NCI-H2107 treated with DMSO at 0.1 percent for 48 hours (cell line): ENCODE measurements at regions not wholly inside any gene's neighbourhood (a gene's known extent, or its start where the extent isn't known, plus 50 kb on each side); places are given as distances from the start of the nearest gene placed in this dataset.

Experiments
- DNase-seq: peaks from one replicate; lab custom pipeline; 2025; ENCODE audit not compliant: unreplicated experiment; lab: John Stamatoyannopoulos, UW

- no peak for DNase-seq
Observed at GRCh38 chr11:111148953-111149352, 96.6 kb upstream of the POU2AF2 start.

- no peak for DNase-seq
Observed at GRCh38 chr11:111148121-111148520, 97.4 kb upstream of the POU2AF2 start.

GRCh38 chr11:111137846-111138245, 107.7 kb upstream of the POU2AF2 start:
- no peak for DNase-seq

GRCh38 chr11:111135778-111136570, 109.6 kb upstream of the POU2AF2 start:
- no peak for DNase-seq

- DNase-seq = no peak
Observed at GRCh38 chr11:111135101-111135500, 110.4 kb upstream of the POU2AF2 start.

GRCh38 chr11:111128076-111128870, 117.3 kb upstream of the POU2AF2 start:
- DNase-seq = no peak

GRCh38 chr11:111124724-111125123, 120.8 kb upstream of the POU2AF2 start:
- DNase-seq = peak; percentile 60

- no peak for DNase-seq
Observed at GRCh38 chr11:111123463-111124398, 121.8 kb upstream of the POU2AF2 start.

GRCh38 chr11:111120696-111121302, 124.7 kb upstream of the POU2AF2 start:
- DNase-seq = no peak

GRCh38 chr11:111120161-111120560, 125.4 kb upstream of the POU2AF2 start:
- no peak for DNase-seq

GRCh38 chr11:111119751-111120150, 125.8 kb upstream of the POU2AF2 start:
- DNase-seq = no peak

GRCh38 chr11:111115890-111116289, 129.6 kb upstream of the POU2AF2 start:
- DNase-seq = no peak

GRCh38 chr11:111114091-111114490, 131.4 kb upstream of the POU2AF2 start:
- DNase-seq = no peak

GRCh38 chr11:111112614-111113013, 132.9 kb upstream of the POU2AF2 start:
- no peak for DNase-seq

GRCh38 chr11:111107501-111107900, 138.0 kb upstream of the POU2AF2 start:
- no peak for DNase-seq

- DNase-seq = no peak
Observed at GRCh38 chr11:111106641-111107040, 138.9 kb upstream of the POU2AF2 start.

- no peak for DNase-seq
Observed at GRCh38 chr11:111105566-111105965, 140.0 kb upstream of the POU2AF2 start.

- DNase-seq = no peak
Observed at GRCh38 chr11:111104185-111104584, 141.3 kb upstream of the POU2AF2 start.

GRCh38 chr11:111101881-111102280, 143.6 kb upstream of the POU2AF2 start:
- DNase-seq = no peak

- no peak for DNase-seq
Observed at GRCh38 chr11:111099028-111099713, 146.4 kb upstream of the POU2AF2 start.
